Pulmonary artery endothelial cell (primary cell): ENCODE measurements at regions not wholly inside any gene's neighbourhood (a gene's known extent, or its start where the extent isn't known, plus 50 kb on each side); places are given as distances from the start of the nearest gene placed in this dataset.
A peak's percentile ranks its signal among the peaks of the same experiment; 100 is the strongest.
"Not testable (repeated sequence)": the region's sequence is repeated elsewhere in the genome, so short reads cannot be mapped to it uniquely, and the experiment has no call there.

Experiments used
- DNase-seq: peaks from one replicate; pipeline ENCODE4 v3.0.0-alpha.2; 2011; ENCODE audit warnings: low read depth, low spot score

DNA sequence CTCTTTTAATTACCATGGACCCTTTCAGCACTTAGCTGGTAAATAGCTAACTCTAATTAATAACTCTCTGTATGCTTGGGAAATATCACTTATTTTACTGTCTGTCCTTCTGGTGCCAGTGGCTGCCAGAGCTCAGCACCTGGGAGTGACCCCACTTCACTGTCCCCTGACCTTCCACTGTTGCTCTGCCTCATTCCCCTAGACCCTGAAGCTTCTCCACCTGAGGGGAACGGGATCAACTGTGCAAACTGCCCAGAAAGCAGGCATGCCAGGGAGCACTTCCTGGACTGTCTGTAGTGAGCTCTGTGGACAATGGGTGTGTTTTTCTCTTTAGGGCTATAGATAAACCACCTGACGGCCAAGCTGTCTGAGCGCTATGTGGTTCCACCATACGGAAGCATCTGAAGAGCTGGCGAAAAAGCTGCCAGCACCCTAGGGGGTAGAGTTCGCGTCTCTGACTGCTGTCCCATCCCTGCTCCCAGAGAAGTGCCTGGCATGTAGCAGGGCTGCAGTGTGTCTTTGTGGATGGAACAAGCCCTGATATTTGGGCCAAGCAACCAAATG lies 106.3 kb upstream of the FOXA2 start:
- DNase-seq, result no peak

DNA sequence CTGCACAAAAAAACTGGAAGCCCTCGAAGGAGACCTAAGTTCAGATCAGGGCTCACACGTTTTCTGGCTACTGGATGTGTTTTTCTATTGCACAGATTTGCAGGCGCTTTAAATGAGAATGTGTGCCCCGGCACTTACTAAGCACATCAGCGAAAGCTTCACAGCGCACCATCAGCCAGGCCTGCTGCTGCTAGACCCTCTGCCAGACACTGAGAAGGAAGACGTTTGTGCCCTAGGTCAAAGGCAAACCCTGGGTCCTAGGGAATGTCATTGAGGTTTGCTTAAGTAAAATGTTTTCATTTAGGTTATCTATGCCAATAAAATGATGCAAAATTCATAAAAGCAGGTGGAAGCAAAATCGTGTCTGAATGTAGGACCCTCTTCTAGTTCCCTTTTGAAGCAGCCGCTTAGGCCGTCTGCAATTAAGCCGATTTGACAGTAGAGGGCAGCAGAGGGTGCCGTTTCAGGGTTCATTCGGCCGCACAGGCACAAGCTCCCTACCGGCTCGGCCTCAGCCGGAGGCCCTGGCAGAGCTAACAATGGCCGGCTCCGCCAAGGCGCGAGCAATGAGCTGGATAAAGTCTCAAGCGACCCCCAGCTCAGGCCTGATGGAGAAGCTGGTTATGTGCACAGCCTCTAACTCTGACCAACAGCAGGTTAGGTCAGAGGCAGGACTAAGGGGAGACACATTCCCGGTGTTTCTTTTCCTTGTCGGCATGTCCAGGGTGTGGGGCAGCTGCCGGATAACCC lies 107.2 kb upstream of the FOXA2 start:
- peak; percentile 43 for DNase-seq

DNA sequence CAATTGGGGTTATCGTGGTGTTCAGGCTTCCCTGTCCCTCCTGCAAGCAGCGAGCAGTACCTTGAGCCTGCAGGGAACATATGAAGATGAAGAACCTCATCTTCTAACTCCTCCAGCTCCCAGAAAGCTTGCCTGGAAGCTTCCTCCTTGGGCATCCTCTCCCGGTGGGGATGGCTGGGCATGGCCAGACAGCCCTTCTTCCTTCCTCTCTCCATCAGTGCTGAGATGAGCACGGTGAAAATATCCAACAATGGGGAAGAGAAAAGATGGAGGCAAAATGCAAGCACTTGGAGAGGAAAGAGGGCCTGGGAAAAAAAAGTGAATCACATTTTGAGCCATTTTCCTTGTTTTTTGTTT lies 107.7 kb upstream of the FOXA2 start:
- no peak for DNase-seq

DNA sequence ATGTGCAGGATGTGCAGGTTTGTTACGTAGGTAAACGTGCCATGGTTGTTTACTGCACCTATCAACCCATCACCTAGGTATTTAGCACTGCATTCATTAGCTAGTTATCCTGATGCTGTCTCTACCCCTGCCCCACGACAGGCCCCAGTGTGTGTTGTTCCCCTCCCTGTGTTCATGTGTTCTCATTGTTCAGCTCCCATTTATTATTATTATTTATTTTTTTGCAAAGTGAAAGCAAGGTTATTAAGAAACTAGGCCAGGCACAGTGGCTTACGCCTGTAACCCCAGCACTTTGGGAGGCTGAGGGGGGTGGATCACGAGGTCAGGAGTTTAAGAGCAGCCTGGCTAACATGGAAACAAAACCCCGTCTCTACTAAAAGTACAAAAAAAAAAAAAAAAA lies 108.2 kb upstream of the FOXA2 start:
- DNase-seq, result not testable (repeated sequence)

DNA sequence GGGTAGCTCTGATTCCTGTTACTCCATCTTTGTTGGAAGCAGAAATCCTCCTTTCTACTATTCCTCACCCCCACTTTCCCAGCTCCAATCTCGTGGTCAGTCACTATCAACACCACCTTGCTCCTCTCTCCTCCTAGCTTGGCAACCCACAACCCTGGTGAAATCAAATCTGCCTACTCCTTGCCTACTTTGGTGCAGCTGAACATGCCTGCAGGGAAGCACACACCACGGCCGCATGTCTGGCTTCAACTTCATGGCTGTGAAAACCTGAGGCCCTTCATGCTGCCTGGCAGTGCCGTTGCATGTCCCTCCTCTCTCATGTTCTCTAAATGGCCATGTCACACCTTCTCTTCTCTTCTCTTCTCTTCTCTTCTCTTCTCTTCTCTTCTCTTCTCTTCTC lies 112.4 kb upstream of the FOXA2 start:
- DNase-seq, result no peak

DNA sequence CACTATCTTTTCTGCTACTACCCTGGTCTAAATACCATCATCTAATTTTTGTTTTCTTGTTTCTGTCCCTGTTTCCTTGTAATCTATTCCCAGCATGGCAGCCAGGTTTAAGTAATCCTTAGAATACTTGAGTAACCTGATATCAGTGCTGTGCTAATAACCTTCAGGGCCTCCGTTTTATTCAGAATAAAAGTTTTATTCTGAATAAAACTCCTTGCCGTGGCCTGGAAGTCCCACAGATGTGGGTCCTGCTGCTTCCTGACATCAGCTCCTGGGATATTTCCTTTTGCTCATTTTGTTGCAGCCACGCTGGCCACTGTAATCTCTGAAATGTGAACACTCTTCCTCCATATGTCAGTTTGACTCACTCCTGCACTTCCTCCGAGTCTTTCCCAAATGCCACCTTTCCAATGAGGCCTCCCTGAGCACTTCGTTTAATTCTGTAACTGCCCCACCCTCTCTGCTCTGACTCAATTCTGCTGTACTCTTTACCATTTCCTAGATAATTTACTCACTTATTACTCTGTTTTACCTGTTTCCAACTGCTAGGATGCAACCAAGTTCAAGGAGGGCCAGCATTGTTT lies 114.0 kb upstream of the FOXA2 start:
- DNase-seq, result no peak

DNA sequence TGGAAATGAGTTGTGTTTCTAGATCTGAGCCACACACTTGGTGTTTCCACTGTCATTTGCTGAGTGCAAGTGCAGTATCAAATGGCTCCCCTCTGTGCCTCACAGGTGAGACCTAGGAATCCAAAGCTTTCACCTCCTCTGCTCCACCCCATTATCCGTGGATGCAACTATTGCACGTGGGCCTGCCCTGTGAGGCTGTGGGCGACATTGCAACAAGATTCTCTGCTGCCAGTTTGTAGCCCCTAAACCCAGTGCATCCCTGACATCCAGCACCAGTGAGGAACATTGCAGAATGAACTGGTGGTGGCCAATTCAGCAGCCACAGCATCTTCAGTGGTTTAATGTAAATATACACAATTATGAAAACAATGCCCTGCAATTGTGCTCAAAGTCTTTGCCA lies 115.0 kb upstream of the FOXA2 start:
- DNase-seq, result no peak

DNA sequence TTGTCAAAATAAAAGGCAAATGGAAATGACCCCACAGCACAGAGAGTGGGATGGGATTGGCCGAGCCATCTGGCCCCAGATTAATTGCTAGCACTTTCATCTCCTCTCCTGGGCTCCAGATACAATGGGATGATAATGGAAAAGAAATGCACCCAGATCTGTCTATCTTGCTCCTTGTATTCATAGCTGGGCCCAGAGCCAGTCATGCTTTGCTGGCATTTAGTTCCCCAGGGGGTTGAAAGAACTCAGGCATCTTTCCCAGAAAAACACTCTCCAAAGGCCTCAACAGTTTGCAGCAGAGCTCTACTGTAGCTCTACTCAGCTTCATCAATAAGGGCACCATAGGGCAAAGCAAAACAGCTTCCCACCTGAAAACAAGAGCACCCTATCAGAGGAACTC lies 116.0 kb upstream of the FOXA2 start:
- no peak for DNase-seq

DNA sequence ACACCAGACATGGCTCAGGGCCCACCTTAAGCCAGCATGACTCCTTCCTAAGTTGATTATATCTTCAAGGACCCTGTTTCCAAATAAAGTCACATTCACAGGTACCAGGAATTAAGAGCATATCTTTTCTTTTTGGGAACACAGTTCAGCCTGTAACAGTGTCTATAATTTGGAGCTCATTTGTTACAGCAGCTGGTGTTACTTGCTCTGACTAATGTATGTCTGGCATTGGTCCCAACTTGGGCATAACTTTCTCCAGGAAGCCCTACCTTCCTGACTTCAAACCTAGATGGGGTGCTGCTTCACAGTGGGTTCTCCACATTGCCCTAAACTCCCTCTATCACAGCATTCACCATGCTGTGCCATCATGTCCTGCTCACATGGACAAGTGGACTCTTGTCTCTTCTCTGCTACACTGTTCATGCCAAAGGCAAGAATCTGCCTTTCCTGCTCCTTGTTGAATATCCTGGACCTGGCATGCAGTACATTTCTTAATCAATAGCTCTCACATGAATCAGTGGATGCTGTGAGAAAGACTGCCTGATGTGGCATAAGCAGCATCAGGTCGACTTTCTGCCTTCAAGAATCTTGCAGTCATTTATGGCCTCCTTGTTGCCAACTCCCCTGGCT lies 117.4 kb upstream of the FOXA2 start:
- no peak for DNase-seq

DNA sequence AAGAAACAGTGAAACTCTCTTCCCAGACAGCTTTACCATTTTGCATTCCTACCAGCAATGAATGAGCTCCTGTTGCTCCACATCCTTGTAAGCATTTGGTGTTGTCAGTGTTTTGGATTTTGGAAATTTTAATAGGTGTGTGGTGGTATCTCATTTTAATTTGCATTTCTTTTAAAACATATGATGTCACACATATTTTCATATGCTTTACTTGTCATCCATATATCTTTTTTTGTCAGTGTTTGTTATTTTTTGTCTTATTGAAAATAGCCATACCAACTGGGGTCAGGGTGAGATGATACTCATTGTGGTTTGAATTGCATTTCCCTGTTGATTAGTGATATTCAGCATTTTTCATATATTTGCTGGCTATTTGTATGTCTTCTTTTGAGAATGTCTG lies 119.5 kb upstream of the FOXA2 start:
- no peak for DNase-seq

DNA sequence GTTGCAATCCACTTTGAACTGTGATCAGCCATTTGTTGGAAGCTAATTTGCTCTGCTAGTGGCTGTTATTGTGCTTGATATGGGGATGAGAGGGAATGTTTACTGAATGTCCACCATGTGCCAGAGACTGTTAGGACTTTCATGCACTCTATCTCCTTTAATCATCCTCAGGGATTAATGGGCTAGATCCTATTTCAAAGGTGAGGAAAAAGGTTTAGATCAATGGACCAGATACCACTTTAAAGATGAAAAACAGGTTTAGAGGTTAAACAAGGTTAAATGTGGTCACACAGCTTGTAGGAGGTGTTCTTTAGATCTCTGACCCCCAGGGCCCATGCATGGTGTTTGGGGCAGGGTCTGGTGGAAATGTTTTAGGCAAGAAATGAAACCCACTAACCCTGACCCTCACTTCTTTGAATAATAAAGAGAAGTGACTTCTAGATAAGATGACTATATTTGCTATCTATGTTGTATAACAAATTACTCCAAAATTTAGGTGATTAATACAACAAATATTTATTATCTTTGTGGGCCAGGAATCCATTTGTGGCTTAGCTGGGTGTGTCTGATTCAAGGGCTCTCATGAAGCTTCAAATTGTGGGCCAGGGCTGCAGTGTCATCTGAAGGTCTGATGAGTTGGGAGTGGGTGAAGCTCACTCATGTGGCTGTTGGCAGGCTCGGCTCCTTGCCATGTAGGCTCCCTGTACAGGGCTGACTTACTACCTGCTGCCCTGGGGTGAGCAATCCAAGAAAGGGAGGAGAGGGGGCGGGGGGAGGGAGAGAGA lies 127.8 kb upstream of the FOXA2 start:
- no peak for DNase-seq

DNA sequence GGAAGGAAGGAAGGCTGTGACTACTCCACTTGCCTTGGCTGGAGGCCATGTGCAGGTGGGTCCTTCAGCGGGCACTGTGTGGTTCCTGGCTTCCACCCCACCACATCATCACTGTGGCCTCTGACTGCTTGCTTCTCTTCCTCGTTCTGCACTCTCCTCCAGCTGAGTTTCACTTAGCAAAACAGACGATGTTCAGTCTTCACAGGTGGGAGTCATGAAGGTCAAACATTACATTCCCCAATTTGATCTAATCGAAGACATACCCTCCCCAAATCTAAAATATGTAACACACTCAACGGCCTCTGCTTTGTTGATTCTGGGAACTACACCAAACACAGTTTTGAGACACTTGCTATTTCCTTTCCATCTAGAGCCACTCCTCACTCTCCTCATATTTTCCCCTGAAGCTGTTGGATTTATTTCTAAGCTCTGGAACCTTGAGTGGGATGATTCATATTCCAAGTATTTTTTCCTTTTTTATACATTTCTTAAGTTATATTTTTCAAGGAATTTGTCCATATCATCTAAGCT lies 132.5 kb upstream of the FOXA2 start:
- no peak for DNase-seq

DNA sequence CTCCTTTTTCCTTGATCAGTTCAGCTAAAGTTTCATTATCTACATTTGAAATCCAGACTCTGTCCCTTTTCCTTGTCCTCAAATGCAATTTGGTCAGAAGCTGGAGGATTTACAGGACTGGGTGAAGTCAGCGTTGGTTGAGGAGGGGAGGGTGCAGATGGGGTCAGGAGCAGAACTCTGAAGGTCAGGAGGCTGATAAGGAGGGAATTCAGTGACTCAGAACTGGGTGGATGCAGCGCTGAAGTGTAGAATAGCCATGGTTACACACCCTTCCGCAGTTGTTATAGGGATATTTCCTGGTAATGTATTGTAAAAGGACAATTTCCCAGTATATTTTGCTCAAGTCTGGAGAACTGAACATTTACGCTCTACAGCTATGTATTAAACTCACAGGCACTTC lies 133.1 kb upstream of the FOXA2 start:
- DNase-seq, result peak; percentile 64

DNA sequence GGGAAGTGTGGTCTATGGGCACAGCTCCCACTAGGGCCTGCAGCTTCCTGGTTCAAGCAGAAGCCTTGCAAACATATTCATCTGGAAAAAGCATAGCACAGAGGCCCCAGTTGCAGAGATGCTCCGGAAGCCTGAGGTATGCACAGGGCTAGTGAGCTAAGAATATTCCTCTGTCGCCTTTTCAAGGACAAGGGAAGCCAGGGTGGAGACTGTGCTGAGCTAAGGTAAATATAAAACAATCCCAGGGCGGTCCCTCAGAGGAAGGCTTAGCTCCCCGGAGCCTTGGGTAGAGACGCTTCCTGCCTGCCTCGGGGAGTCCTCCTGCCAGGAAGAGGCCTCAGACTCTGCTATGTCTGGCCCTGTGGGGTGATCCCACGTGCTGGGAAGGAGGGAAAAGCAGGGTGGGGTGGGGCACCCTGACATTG lies 134.8 kb upstream of the FOXA2 start:
- DNase-seq, result no peak

DNA sequence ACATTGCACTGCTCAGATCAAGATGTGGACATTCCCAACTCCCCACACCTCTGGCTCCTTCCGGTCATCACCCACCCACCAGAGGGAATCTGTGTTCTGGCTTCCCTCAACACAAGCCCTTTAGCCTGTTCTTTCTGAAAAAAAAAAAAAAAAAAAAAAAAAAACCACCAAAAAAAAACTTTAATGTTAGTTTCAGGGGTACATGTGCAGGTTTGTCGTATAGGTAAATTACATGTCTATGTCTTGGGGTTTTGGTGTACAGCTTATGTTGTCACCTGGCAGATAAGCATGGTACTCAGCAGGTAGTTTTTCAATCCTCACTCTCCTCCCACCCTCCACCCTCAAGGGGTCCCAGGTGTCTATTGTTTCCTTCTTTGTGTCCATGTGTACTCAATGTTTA lies 135.8 kb upstream of the FOXA2 start:
- DNase-seq, result no peak

DNA sequence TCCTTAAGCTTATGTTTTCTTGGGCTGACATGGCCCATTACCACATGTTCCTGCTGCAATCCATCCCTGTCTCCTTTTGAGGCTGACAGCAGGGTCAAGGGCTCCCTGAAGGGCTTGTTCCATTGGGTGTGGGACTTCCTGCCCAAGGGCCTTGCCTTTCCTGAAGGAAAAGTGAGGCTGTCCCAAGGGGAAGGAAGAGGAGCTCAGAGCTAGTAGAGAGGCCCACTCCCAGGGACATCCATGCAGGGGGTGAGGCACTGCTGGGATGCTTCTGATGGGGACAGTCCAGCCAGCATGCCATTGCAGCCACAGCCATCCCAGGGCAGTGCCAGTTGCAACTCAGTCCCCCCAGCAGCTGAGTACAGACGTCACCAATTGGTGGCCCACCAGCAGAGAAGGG lies 138.4 kb upstream of the FOXA2 start:
- no peak for DNase-seq

DNA sequence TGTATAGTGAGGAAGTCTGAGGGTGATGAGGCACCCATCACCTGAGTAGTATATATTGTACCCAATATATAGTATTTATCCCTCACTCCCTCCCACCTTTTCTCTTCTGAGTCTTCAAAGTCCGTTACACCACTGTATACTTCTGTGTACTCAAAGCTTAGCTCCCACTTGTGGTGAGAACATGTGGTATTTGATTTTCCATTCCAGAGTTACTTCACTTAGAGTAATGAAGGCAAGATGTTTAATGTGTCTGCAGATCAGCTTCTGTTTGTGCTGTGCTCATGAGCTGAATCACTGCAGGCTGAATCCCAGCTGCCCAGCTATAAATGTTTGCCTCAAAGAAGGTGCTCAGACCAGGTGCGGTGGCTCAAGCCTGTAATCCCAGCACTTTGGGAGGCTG lies 139.3 kb upstream of the FOXA2 start:
- DNase-seq, result no peak

DNA sequence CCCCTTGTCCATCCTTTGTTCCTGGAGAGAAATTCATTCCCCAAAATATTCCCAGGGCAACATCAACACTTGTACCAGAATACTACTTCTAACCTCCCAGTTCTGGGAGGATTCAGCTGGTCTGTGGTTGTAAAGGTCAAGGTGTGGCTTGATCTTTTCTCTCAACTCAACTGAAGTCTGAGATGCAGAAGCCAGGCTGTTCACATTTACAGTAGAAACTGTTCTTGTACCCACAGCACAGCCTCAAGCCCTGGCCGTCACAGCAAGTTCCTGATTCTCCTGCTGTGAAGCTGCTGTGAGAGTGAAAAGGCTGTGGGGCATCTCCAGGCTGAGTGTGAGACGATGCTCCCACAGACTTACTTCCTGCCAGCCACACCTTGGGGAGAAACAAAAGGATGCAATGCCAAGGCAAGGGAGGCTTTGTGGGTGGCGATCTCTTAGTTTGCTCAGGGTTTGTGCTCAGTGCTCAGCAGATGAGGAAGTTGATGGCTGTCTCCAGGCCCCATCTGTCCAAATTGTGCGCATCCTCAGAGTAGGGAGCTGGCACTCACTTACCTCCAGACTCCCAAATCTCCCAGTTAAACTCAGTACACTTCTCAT lies 143.9 kb upstream of the FOXA2 start:
- no peak for DNase-seq

DNA sequence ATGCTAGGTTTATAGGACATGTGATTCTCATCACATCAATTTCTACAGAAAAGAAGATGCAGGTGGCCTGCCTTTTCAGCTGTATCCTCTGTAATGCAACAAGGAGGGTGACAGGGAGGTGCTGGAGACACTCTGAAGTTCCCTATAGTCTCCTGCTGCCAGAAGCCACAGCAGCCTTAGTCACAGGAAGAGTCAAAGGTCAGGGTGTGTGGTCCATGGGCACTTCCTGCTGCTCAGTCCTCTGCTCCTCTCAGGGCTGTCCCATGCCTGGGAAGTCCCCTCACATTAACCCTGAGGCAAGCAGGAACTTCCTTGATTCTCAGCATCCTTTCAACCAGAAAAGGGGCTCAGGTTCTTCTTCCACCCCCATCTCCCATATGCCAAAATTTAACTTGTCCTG lies 144.8 kb upstream of the FOXA2 start:
- DNase-seq, result no peak

DNA sequence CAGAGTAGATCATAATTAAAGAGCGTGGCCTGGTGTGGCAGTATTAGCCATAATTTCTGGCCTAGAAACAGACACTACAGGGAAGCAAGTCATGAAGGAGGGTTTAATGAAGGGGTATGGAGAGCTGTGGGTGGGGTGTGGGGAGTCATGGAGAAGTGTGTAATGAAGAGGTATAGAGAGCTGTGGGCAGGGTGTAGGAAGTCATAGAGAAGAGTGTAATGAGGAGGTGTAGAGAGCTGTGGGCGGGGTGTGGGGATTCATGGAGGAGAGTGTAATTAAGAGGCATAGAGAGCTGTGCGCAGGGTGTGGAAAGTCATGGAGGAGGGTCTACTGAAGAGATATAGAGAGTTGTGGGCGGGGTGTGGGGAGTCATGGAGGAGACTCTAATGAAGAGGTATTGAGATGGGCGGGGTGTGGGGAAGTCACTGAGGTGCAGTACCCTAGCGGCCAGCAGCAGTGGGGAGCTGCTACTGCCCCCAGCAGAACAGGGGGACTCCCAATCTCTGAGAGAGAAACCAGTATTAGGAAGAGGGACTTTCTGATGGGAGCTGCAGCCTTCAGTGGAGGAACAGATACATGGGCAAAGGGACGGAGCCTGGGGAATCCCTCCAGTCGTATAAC lies 145.4 kb upstream of the FOXA2 start:
- no peak for DNase-seq

DNA sequence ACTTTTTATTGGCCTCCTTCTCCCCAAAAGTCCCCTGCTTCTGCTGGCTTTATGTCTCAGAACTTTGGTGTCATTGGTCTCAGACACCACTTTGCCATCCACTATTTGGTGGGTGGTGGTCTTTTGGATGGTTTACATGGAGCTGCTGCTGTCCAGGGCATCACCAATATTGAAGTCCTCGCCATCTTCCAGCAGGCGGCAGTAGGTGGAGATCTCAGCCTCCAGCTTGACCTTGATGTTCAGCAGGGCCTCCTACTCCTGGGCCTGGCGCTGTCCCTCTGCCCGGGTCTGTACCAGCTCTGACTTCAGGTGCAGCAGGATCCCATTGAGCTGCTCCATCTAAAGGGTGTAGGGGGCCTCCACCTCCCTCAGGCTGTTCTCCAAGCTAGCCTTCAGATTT lies 148.4 kb upstream of the FOXA2 start:
- DNase-seq, result no peak
